ENCODE measurements at regions not wholly inside any gene's neighbourhood (a gene's known extent, or its start where the extent isn't known, plus 50 kb on each side); places are given as distances from the start of the nearest gene placed in this dataset.
"Not testable (repeated sequence)": the region's sequence is repeated elsewhere in the genome, so short reads cannot be mapped to it uniquely, and the experiment has no call there.

GRCh38 chrX:39425124-39425806 is 624.0 kb downstream of the MID1IP1 start:
- no peak for DNase-seq (ENCODE audit: extremely low read depth, low read depth, low spot score)

GRCh38 chrX:39426101-39426500 is 624.8 kb downstream of the MID1IP1 start:
- DNase-seq (ENCODE audit: extremely low read depth, low read depth, low spot score): no peak

GRCh38 chrX:39427492-39427891 is 626.2 kb downstream of the MID1IP1 start:
- DNase-seq (ENCODE audit: extremely low read depth, low read depth, low spot score): no peak

- DNase-seq (ENCODE audit: extremely low read depth, low read depth, low spot score): no peak
Observed at GRCh38 chrX:39427906-39428305, 626.6 kb downstream of the MID1IP1 start.

GRCh38 chrX:39430551-39430950 is 629.3 kb downstream of the MID1IP1 start:
- no peak for DNase-seq (ENCODE audit: extremely low read depth, low read depth, low spot score)

GRCh38 chrX:39431893-39432292 is 630.6 kb downstream of the MID1IP1 start:
- DNase-seq (ENCODE audit: extremely low read depth, low read depth, low spot score): no peak

- not testable (repeated sequence) for DNase-seq (ENCODE audit: extremely low read depth, low read depth, low spot score)
Observed at GRCh38 chrX:39434671-39435070, 633.4 kb downstream of the MID1IP1 start.

GRCh38 chrX:39436538-39436937 is 635.3 kb downstream of the MID1IP1 start:
- DNase-seq (ENCODE audit: extremely low read depth, low read depth, low spot score): not testable (repeated sequence)

GRCh38 chrX:39437670-39438441 is 636.6 kb downstream of the MID1IP1 start:
- DNase-seq (ENCODE audit: extremely low read depth, low read depth, low spot score): no peak

- no peak for DNase-seq (ENCODE audit: extremely low read depth, low read depth, low spot score)
Observed at GRCh38 chrX:39438603-39439602, 637.6 kb downstream of the MID1IP1 start.

GRCh38 chrX:39439906-39440798 is 638.9 kb downstream of the MID1IP1 start:
- DNase-seq (ENCODE audit: extremely low read depth, low read depth, low spot score): no peak

- DNase-seq (ENCODE audit: extremely low read depth, low read depth, low spot score): no peak
Observed at GRCh38 chrX:39440799-39441284, 639.6 kb downstream of the MID1IP1 start.

GRCh38 chrX:39442332-39442731 is 641.1 kb downstream of the MID1IP1 start:
- no peak for DNase-seq (ENCODE audit: extremely low read depth, low read depth, low spot score)

- DNase-seq (ENCODE audit: extremely low read depth, low read depth, low spot score): no peak
Observed at GRCh38 chrX:39443240-39443639, 642.0 kb downstream of the MID1IP1 start.

- DNase-seq (ENCODE audit: extremely low read depth, low read depth, low spot score): no peak
Observed at GRCh38 chrX:39445336-39445735, 644.1 kb downstream of the MID1IP1 start.

- no peak for DNase-seq (ENCODE audit: extremely low read depth, low read depth, low spot score)
Observed at GRCh38 chrX:39449352-39449751, 648.1 kb downstream of the MID1IP1 start.

- DNase-seq (ENCODE audit: extremely low read depth, low read depth, low spot score): no peak
Observed at GRCh38 chrX:39450234-39450977, 647.4 kb downstream of the BCOR start.

- no peak for DNase-seq (ENCODE audit: extremely low read depth, low read depth, low spot score)
Observed at GRCh38 chrX:39451046-39451445, 646.7 kb downstream of the BCOR start.

GRCh38 chrX:39452401-39452800 is 645.4 kb downstream of the BCOR start:
- no peak for DNase-seq (ENCODE audit: extremely low read depth, low read depth, low spot score)

All from glomerular endothelial cell (primary cell).